G401 (cell line): ENCODE measurements at regions not wholly inside any gene's neighbourhood (a gene's known extent, or its start where the extent isn't known, plus 50 kb on each side); places are given as distances from the start of the nearest gene placed in this dataset.
A peak's percentile ranks its signal among the peaks of the same experiment; 100 is the strongest.

Experiments used
- DNase-seq: peaks from one replicate; pipeline ENCODE4 v3.0.0-alpha.2; 2015; ENCODE audit warnings: low spot score
- in situ Hi-C: cut with HindIII; loops from 2 replicates; pipeline ENCODE4 v1.10.0; 2016; ENCODE audit warnings: low sequenced_read_pairs, mixed read lengths

GRCh38 chr4:10342866-10343265 is 114.4 kb downstream of the ZNF518B start:
- peak; percentile 92 for DNase-seq
- in situ Hi-C loops = no loop called here

GRCh38 chr4:10336471-10336870 is 120.8 kb downstream of the ZNF518B start:
- in situ Hi-C loops = no loop called here
- DNase-seq = no peak

GRCh38 chr4:10335050-10335449 is 122.2 kb downstream of the ZNF518B start:
- DNase-seq = no peak
- in situ Hi-C loops = no loop called here

- in situ Hi-C loops = no loop called here
- no peak for DNase-seq
These were observed 122.7 kb downstream of the ZNF518B start for GRCh38 chr4:10334506-10335028.

GRCh38 chr4:10333942-10334341 is 123.3 kb downstream of the ZNF518B start:
- in situ Hi-C loops = no loop called here
- no peak for DNase-seq

GRCh38 chr4:10326075-10326474 is 131.2 kb downstream of the ZNF518B start:
- in situ Hi-C loops = no loop called here
- no peak for DNase-seq

- DNase-seq = peak; percentile 96
- in situ Hi-C loops = no loop called here
These were observed 135.3 kb downstream of the ZNF518B start for GRCh38 chr4:10321931-10322330.

- in situ Hi-C loops = no loop called here
- DNase-seq = no peak
These were observed 137.1 kb downstream of the ZNF518B start for GRCh38 chr4:10320130-10320529.

GRCh38 chr4:10317345-10317744 is 139.9 kb downstream of the ZNF518B start:
- in situ Hi-C loops = no loop called here
- no peak for DNase-seq

GRCh38 chr4:10316851-10317250 is 140.4 kb downstream of the ZNF518B start:
- no peak for DNase-seq
- in situ Hi-C loops = no loop called here

- no peak for DNase-seq
- in situ Hi-C loops = no loop called here
These were observed 141.6 kb downstream of the ZNF518B start for GRCh38 chr4:10315638-10316037.

- DNase-seq = no peak
- in situ Hi-C loops = no loop called here
These were observed 144.7 kb downstream of the ZNF518B start for GRCh38 chr4:10312568-10312967.

- in situ Hi-C loops = no loop called here
- DNase-seq = no peak
These were observed 145.3 kb downstream of the ZNF518B start for GRCh38 chr4:10311939-10312338.

GRCh38 chr4:10305816-10306215 is 151.4 kb downstream of the ZNF518B start:
- in situ Hi-C loops = no loop called here
- no peak for DNase-seq

GRCh38 chr4:10303291-10303690 is 153.9 kb downstream of the ZNF518B start:
- in situ Hi-C loops = no loop called here
- DNase-seq = no peak

- in situ Hi-C loops = no loop called here
These were observed 155.1 kb downstream of the ZNF518B start for GRCh38 chr4:10302096-10302495.

GRCh38 chr4:10299601-10300000 is 157.6 kb downstream of the ZNF518B start:
- DNase-seq = no peak
- in situ Hi-C loops = no loop called here

More at GRCh38 chr4:10302096-10302495, 155.1 kb downstream of the ZNF518B start:
- DNase-seq = no peak

GRCh38 chr4:10298681-10299080 is 158.5 kb downstream of the ZNF518B start:
- in situ Hi-C loops = no loop called here

GRCh38 chr4:10296730-10297129 is 160.5 kb downstream of the ZNF518B start:
- peak; percentile 33 for DNase-seq
- in situ Hi-C loops = no loop called here

More at GRCh38 chr4:10298681-10299080, 158.5 kb downstream of the ZNF518B start:
- no peak for DNase-seq

- DNase-seq = no peak
- in situ Hi-C loops = no loop called here
These were observed 161.9 kb downstream of the ZNF518B start for GRCh38 chr4:10295301-10295700.

GRCh38 chr4:10289538-10289906 is 167.7 kb downstream of the ZNF518B start:
- in situ Hi-C loops = no loop called here
- no peak for DNase-seq
